ENCODE measurements at regions not wholly inside any gene's neighbourhood (a gene's known extent, or its start where the extent isn't known, plus 50 kb on each side); places are given as distances from the start of the nearest gene placed in this dataset.
"Not testable (repeated sequence)": the region's sequence is repeated elsewhere in the genome, so short reads cannot be mapped to it uniquely, and the experiment has no call there.

- no peak for DNase-seq
These were observed 222.9 kb downstream of the DSC3 start for GRCh38 chr18:30819619-30820018.

GRCh38 chr18:30814446-30814845, 228.1 kb downstream of the DSC3 start:
- DNase-seq = no peak

GRCh38 chr18:30811580-30811979, 231.0 kb downstream of the DSC3 start:
- no peak for DNase-seq

GRCh38 chr18:30810580-30810979, 232.0 kb downstream of the DSC3 start:
- DNase-seq = no peak

GRCh38 chr18:30806823-30807222, 235.7 kb downstream of the DSC3 start:
- no peak for DNase-seq

- no peak for DNase-seq
These were observed 241.7 kb downstream of the DSC3 start for GRCh38 chr18:30800800-30801199.

- DNase-seq = no peak
These were observed 250.5 kb downstream of the DSC3 start for GRCh38 chr18:30792051-30792450.

- DNase-seq = not testable (repeated sequence)
These were observed 254.0 kb downstream of the DSC3 start for GRCh38 chr18:30788411-30788991.

- no peak for DNase-seq
These were observed 255.1 kb downstream of the DSC3 start for GRCh38 chr18:30787410-30787809.

- no peak for DNase-seq
These were observed 260.9 kb downstream of the DSC3 start for GRCh38 chr18:30781601-30782000.

- no peak for DNase-seq
These were observed 266.9 kb downstream of the DSC3 start for GRCh38 chr18:30775629-30776028.

GRCh38 chr18:30772170-30772569, 270.4 kb downstream of the DSC3 start:
- not testable (repeated sequence) for DNase-seq

- no peak for DNase-seq
These were observed 276.5 kb downstream of the DSC3 start for GRCh38 chr18:30766053-30766452.

GRCh38 chr18:30765247-30765646, 277.3 kb downstream of the DSC3 start:
- DNase-seq = no peak

- DNase-seq = no peak
These were observed 278.6 kb downstream of the DSC3 start for GRCh38 chr18:30763902-30764350.

GRCh38 chr18:30754846-30755245, 287.7 kb downstream of the DSC3 start:
- no peak for DNase-seq

- DNase-seq = no peak
These were observed 294.0 kb downstream of the DSC3 start for GRCh38 chr18:30748541-30748940.

- DNase-seq = no peak
These were observed 296.3 kb downstream of the DSC3 start for GRCh38 chr18:30746224-30746623.

- DNase-seq = no peak
These were observed 299.5 kb downstream of the DSC3 start for GRCh38 chr18:30743033-30743432.

GRCh38 chr18:30730915-30731314, 311.6 kb downstream of the DSC3 start:
- no peak for DNase-seq

GRCh38 chr18:30727849-30728248, 314.7 kb downstream of the DSC3 start:
- DNase-seq = no peak

GRCh38 chr18:30713299-30713698, 329.2 kb downstream of the DSC3 start:
- no peak for DNase-seq

GRCh38 chr18:30712383-30712782, 330.2 kb downstream of the DSC3 start:
- no peak for DNase-seq

- no peak for DNase-seq
These were observed 332.9 kb downstream of the DSC3 start for GRCh38 chr18:30709595-30709994.

- no peak for DNase-seq
These were observed 336.6 kb downstream of the DSC3 start for GRCh38 chr18:30705943-30706342.

Measured in T-helper 2 cell (primary cell).